GM21381 (cell line): ENCODE measurements at regions not wholly inside any gene's neighbourhood (a gene's known extent, or its start where the extent isn't known, plus 50 kb on each side); places are given as distances from the start of the nearest gene placed in this dataset.
A peak's percentile ranks its signal among the peaks of the same experiment; 100 is the strongest.

Source experiments
- ATAC-seq: cut with Tn5 transposase; IDR thresholded peaks from one replicate; pipeline ENCODE4 v1.9.1; 2021; ENCODE audit warnings: mild to moderate bottlenecking, moderate library complexity; ENCODE audit not compliant: unreplicated experiment

GRCh38 chr4:165610679-165611437, 232.1 kb downstream of the CPE start:
- no peak for ATAC-seq

DNA sequence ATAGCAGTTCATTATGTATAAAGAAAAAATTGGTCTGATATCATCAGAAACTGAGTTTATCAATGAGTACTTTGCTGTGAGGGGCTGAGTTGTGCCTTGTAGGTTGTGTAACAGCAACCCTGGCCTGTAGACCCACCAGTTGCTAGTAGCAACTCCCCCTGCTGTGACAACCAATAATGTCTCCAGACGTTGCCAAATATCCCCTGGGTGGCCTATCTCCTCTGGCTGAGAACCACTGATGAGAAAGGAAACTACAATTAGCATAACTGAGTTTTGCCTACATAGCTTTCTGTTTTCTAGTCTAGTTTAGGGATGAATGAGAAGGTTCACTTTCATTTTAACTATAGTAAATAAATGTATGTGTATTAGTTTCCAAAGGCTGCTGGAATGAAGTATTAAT, 234.1 kb downstream of the CPE start:
- ATAC-seq: peak; percentile 99

GRCh38 chr4:165613581-165613980, 234.8 kb downstream of the CPE start:
- no peak for ATAC-seq

- no peak for ATAC-seq
Measured at GRCh38 chr4:165620913-165621312, 242.1 kb downstream of the CPE start.

GRCh38 chr4:165621983-165622382, 243.2 kb downstream of the CPE start:
- ATAC-seq: no peak

GRCh38 chr4:165625281-165625680, 246.5 kb downstream of the CPE start:
- ATAC-seq: no peak

DNA sequence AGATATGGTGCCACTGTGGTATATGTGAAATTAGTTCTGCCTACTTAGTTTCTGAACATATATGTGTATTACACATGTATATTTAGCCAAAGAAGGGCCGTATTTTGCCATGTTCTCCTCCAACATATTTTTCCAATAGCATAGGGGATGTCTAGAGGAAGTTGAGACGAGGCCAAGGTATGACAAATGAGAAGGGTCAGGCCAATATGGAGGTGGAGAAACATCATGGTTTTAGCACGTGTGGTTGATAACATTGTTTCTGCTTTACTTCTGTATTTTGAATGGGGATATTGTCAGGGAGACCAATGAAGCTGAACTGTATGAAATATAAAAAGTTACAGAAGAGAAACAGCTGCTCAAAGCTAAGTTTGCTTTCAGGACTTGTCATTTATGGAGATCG, 246.7 kb upstream of the TLL1 start:
- no peak for ATAC-seq

- no peak for ATAC-seq
Measured at GRCh38 chr4:165627128-165627527, 245.9 kb upstream of the TLL1 start.

DNA sequence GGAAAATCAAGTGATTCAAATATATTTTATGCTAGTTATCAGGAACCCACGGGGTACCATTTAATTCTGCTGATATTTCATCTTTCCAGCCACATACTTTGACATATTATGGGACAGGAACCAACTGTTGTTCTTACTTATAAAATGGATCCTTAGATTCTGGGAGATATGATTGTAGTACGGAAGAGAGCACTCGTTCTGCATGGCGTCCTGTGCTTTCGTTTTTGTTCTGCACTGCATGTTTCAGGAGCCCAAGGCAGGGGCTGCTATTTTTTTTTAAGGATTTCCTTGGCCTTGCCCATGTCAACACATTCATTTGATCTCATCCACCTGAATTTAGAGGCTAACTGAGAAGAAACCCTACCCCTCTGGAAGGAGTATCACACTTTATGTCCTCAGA, 245.5 kb upstream of the TLL1 start:
- no peak for ATAC-seq

- ATAC-seq: no peak
Measured at GRCh38 chr4:165628572-165628971, 244.5 kb upstream of the TLL1 start.

DNA sequence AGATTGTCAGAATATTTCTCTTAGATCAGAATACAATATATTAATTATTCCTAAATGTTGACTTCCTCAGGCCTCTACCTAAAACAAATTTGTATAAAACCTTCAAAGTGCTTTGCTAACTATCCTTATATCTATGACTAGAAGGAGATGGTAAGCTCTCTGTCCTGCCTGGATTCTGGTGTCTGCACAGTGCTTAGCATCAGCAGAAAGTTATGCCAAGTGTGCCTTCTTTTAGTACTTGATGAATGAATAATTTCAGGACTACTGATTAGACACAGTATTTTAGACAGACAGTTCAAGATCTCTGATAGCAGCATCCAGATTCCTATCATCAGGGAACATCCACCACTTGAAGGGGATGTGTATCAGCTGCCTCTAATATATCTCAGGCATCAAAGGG, 242.4 kb upstream of the TLL1 start:
- no peak for ATAC-seq

DNA sequence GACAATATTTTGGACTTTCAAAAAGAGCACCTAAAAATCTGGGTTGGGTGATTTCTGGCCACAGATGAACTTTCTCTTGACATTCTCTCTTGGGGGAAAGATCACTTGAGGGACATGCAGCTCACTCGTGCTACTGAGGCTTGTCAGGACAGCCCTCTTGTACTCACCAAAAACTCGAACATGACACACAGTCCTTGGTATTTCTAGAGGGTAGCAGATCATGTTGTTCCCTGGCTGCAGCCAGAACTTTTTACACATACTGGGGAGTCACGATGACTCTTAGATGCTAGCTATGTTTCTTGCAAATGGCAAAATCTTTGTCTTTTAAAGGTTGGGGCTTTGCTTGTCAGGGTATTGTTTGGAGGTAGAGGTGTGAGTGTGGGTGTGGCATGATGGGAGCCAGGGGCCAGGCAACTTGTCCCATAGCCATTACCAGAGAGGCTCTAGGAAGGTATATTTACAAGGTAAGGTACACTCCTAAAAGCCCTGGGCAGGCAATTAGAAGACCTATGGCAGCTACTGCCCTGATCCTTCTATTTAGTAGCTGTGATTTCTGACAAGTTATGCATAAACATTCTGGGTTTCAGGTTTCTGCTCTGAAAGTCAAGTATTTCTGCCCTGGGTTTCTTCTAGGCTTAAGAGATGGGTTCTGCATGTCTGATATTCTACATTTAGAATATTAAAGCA, 241.7 kb upstream of the TLL1 start:
- no peak for ATAC-seq

- no peak for ATAC-seq
Measured at GRCh38 chr4:165631912-165632311, 241.1 kb upstream of the TLL1 start.

- ATAC-seq: no peak
Measured at GRCh38 chr4:165634766-165635165, 238.3 kb upstream of the TLL1 start.

DNA sequence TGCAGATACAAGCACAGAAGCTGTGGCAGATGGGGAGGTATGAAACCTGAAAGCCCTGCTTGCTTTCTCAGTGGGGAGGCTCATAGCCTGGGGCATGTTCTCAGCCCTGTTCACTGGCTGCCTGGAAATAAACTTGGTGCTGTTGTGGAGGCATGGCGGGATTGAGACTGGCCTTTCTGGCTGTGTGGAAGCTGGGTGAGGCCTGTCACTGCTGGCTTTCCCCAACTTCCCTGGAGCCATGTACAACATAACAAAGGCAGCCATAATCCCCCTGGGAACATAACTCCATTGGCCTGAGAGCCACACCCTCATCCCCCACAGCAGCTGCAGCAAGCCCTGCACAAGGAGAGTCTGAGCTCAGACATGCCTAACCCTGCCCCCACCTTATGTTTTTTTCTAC, 237.7 kb upstream of the TLL1 start:
- ATAC-seq: no peak

DNA sequence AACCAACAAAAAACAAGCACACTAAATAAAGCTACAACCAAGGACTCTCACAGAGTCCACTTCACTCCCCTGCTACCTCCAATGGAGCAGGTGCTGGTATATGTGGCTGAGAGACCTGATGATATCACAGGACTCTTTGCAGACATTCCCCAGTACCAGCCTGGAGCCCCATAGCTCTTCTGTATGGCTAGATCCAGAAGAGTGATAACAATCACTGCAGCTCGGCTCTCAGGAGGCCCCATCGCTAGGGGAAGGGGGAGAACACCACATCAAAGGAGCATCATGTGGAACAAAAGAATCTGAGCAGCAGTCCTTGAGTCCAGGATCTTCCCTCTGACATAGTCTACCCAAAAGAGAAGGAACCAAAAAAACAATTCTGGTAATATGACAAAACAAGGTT, 237.1 kb upstream of the TLL1 start:
- ATAC-seq: no peak

GRCh38 chr4:165651901-165652300, 221.1 kb upstream of the TLL1 start:
- ATAC-seq: no peak

DNA sequence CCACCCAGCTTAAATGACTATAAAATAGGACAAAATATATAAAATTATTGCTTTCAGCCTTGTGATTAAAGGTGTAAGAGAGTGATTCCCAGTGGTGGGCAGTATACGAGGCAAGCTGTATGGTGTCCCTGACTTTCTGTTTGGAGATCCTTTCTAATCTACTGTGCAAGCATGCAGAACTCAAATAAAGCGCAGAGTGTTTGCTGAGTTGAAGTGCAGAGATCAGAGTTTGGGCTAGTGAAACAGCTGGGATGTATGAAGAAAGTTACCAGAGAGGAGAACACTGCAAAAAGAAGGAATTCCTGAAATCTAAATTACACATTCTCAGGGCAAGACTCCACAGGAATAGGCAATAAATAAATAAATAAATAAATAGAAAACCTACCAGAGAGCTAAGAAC, 218.5 kb upstream of the TLL1 start:
- ATAC-seq: no peak

DNA sequence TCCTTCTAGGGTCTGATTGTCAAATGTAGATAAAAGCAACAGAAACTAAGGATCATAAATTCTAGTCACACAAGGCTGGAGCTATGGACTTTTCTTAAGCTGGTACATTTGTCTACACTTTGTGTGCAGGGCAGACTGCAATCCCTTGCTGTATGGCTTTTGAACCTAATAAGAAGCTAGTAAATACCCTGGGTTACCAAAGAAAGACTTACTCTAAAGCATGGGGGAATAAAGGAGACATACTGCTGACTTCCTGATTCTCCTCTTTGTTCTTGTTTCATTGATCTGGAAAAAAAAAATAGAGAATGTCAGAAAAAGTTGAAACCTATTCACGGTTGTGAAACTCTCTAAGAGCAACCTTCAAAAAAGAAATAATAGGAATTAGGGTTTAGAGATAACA, 216.6 kb upstream of the TLL1 start:
- ATAC-seq: no peak

- ATAC-seq: no peak
Measured at GRCh38 chr4:165656829-165657490, 216.1 kb upstream of the TLL1 start.

GRCh38 chr4:165662341-165662740, 210.7 kb upstream of the TLL1 start:
- no peak for ATAC-seq

GRCh38 chr4:165663411-165663810, 209.6 kb upstream of the TLL1 start:
- ATAC-seq: no peak
